ENCODE measurements at regions not wholly inside any gene's neighbourhood (a gene's known extent, or its start where the extent isn't known, plus 50 kb on each side); places are given as distances from the start of the nearest gene placed in this dataset.
"Not testable (repeated sequence)": the region's sequence is repeated elsewhere in the genome, so short reads cannot be mapped to it uniquely, and the experiment has no call there.

DNA sequence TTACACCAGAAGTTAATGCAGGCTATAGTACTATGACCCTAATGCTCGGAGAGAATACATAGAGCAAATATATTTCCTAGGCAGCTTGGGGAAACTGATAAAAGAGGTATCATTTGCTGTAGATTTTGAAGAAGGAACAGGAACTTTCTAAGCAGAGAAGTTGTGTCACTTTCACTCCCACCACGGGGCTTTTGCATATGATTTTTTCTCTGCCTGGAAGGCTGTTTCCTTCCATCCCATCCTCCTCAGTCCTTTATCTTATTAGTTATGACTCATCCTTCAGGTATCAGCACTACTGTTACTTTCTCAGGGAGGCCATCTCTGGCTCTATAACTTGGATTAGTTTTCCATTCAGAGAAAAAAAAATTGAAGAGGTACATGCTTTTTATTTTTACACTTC, 2006.1 kb upstream of the WWC1 start:
- Histone ChIP-seq H3K9ac (ENCODE audit: low read length in 5 of 5) (no peak overlapping the region), H3K27ac (ENCODE audit: low read depth, low read length) (no peak overlapping the region), H3K9me3 (ENCODE audit: control insufficient read depth in 5 of 5, low read length in 5 of 5) (no peaks in the 10 kb centered on the region), H3K27me3 (ENCODE audit: control insufficient read depth in 5 of 5, insufficient read depth in 4 of 5, low read length in 5 of 5) (no peaks in the 10 kb centered on the region), H3K36me3 (ENCODE audit: control insufficient read depth in 5 of 5, insufficient read depth in 5 of 5, low read length in 5 of 5) (no peaks in the 10 kb centered on the region), H3K4me1 (ENCODE audit: control insufficient read depth in 5 of 5, insufficient read depth in 5 of 5, low read length in 5 of 5) (no peaks in the 10 kb centered on the region), H3K4me3 (ENCODE audit: low read depth in 1 of 5, low read length in 5 of 5) (no peak overlapping the region)

DNA sequence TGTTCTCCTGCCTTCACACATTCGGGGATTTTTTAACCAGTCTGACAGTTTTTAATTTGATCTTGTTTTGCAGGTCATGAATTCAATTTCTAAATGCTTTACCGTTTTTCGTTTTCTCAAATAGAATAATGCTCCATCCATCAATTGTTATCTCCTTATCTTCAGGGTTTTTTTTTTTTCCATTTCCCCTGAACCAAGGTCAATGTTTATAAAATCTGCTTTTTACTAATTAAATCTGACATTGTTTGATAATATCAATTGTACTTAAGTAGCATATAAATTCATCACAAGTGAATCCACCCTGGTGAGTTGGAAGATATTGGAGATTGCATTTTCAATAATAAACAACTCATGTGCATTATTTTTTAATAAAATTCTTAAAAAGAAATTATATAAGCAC, 2004.6 kb upstream of the WWC1 start:
- Histone ChIP-seq H3K4me1 (ENCODE audit: control insufficient read depth in 5 of 5, insufficient read depth in 5 of 5, low read length in 5 of 5) (no peaks in the 10 kb centered on the region), H3K36me3 (ENCODE audit: control insufficient read depth in 5 of 5, insufficient read depth in 5 of 5, low read length in 5 of 5) (no peaks in the 10 kb centered on the region), H3K27ac (ENCODE audit: low read depth, low read length) (no peak overlapping the region), H3K4me3 (ENCODE audit: low read depth in 1 of 5, low read length in 5 of 5) (no peak overlapping the region), H3K27me3 (ENCODE audit: control insufficient read depth in 5 of 5, insufficient read depth in 4 of 5, low read length in 5 of 5) (no peaks in the 10 kb centered on the region), H3K9ac (ENCODE audit: low read length in 5 of 5) (no peak overlapping the region), H3K9me3 (ENCODE audit: control insufficient read depth in 5 of 5, low read length in 5 of 5) (no peaks in the 10 kb centered on the region)

DNA sequence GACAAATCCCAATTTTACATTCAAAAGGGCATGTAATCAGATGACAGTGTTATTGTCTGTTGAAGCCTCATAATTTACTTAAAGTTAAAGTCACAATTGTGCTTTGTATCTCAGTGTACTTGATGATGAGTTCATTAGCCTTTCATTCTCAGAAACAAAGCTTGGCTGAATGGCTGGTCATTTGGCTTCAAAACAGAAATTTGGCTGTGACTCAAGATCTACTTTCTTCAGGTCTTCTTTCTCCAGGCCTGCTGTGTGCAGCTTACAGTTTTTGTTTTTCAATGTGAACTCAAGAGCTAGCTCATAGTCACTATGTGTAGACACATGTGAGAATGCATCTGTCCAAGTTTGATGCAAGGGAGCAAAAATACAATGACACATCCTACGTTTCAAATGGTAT, 2003.6 kb upstream of the WWC1 start:
- H3K36me3 ChIP-seq (ENCODE audit: control insufficient read depth in 5 of 5, insufficient read depth in 5 of 5, low read length in 5 of 5), result no peaks in the 10 kb centered on the region
- no peaks in the 10 kb centered on the region for H3K4me1 ChIP-seq (ENCODE audit: control insufficient read depth in 5 of 5, insufficient read depth in 5 of 5, low read length in 5 of 5)
- no peaks in the 10 kb centered on the region for H3K9me3 ChIP-seq (ENCODE audit: control insufficient read depth in 5 of 5, low read length in 5 of 5)
- H3K9ac ChIP-seq (ENCODE audit: low read length in 5 of 5), result no peak overlapping the region
- H3K4me3 ChIP-seq (ENCODE audit: low read depth in 1 of 5, low read length in 5 of 5), result no peak overlapping the region
- no peak overlapping the region for H3K27ac ChIP-seq (ENCODE audit: low read depth, low read length)
- no peaks in the 10 kb centered on the region for H3K27me3 ChIP-seq (ENCODE audit: control insufficient read depth in 5 of 5, insufficient read depth in 4 of 5, low read length in 5 of 5)

DNA sequence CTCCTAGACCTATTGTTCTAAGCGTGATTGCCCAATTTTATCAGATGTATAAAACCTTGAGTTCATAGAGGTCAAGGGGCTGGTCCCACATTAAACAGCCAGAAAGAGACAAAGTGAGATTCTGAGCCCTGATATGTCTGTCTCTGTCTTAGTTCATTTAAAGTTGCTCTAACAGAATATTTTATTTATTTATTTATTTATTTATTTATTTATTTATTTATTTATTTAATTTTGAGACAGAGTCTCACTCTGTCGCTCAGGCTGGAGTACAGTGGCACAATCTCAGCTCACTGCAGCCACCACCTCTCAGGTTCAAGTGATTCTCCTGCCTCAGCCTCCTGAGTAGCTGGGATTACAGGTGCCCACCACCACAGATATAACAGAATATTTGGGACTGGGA, 1999.6 kb upstream of the WWC1 start:
- H3K4me3 ChIP-seq (ENCODE audit: low read depth in 1 of 5, low read length in 5 of 5); H3K9me3 ChIP-seq (ENCODE audit: control insufficient read depth in 5 of 5, low read length in 5 of 5); H3K36me3 ChIP-seq (ENCODE audit: control insufficient read depth in 5 of 5, insufficient read depth in 5 of 5, low read length in 5 of 5); H3K27ac ChIP-seq (ENCODE audit: low read depth, low read length); H3K9ac ChIP-seq (ENCODE audit: low read length in 5 of 5); H3K27me3 ChIP-seq (ENCODE audit: control insufficient read depth in 5 of 5, insufficient read depth in 4 of 5, low read length in 5 of 5); H3K4me1 ChIP-seq (ENCODE audit: control insufficient read depth in 5 of 5, insufficient read depth in 5 of 5, low read length in 5 of 5): not testable (repeated sequence)

DNA sequence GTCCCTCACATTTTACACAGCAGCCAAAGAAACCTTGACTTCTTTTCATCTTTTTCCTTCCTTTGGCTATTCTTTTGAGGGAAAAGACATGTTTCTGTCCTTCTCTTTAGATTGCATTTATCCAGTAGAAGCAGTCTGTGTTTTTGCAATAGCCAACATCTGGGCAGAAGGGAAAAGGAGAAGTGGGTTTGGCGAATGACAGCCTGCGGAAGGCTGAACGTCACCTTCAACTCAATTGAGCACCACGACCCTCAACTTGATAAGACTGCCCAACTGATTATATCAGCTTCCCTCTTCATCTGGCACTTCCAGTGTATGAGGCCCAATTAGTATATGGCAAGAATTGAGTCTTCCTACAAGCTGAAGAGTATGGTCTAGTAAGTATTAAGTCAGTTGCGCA, 1997.6 kb upstream of the WWC1 start:
- Histone ChIP-seq H3K36me3 (ENCODE audit: control insufficient read depth in 5 of 5, insufficient read depth in 5 of 5, low read length in 5 of 5) (no peaks in the 10 kb centered on the region), H3K9ac (ENCODE audit: low read length in 5 of 5) (no peak overlapping the region), H3K27me3 (ENCODE audit: control insufficient read depth in 5 of 5, insufficient read depth in 4 of 5, low read length in 5 of 5) (no peaks in the 10 kb centered on the region), H3K9me3 (ENCODE audit: control insufficient read depth in 5 of 5, low read length in 5 of 5) (no peaks in the 10 kb centered on the region), H3K4me3 (ENCODE audit: low read depth in 1 of 5, low read length in 5 of 5) (no peak overlapping the region), H3K27ac (ENCODE audit: low read depth, low read length) (no peak overlapping the region), H3K4me1 (ENCODE audit: control insufficient read depth in 5 of 5, insufficient read depth in 5 of 5, low read length in 5 of 5) (no peaks in the 10 kb centered on the region)

DNA sequence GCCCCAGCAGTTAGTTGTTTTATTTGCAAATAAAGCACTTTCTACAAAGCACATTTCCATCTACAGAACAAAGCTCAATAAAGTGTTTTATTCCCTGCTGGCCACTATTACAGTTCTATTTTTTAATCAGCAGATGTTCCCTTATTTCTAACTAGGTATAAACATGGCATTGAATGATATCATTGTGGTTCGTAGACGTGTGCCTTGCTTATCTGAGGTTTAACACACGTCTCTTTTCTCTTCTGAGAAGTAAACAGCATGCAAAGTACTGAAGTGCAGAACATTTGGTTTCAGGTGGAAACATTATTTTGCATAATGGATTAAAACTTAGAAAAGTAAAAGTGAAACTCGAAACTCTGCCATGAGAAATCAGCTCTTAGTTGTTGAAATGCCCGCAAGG, 1989.3 kb upstream of the WWC1 start:
- Histone ChIP-seq H3K36me3 (ENCODE audit: control insufficient read depth in 5 of 5, insufficient read depth in 5 of 5, low read length in 5 of 5) (no peaks in the 10 kb centered on the region), H3K9me3 (ENCODE audit: control insufficient read depth in 5 of 5, low read length in 5 of 5) (peaks cover 0 to 3% (median 0%) of the 10 kb centered on the region in 5 donors), H3K27ac (ENCODE audit: low read depth, low read length) (no peak overlapping the region), H3K4me3 (ENCODE audit: low read depth in 1 of 5, low read length in 5 of 5) (no peak overlapping the region), H3K27me3 (ENCODE audit: control insufficient read depth in 5 of 5, insufficient read depth in 4 of 5, low read length in 5 of 5) (no peaks in the 10 kb centered on the region), H3K4me1 (ENCODE audit: control insufficient read depth in 5 of 5, insufficient read depth in 5 of 5, low read length in 5 of 5) (no peaks in the 10 kb centered on the region), H3K9ac (ENCODE audit: low read length in 5 of 5) (no peak overlapping the region)

DNA sequence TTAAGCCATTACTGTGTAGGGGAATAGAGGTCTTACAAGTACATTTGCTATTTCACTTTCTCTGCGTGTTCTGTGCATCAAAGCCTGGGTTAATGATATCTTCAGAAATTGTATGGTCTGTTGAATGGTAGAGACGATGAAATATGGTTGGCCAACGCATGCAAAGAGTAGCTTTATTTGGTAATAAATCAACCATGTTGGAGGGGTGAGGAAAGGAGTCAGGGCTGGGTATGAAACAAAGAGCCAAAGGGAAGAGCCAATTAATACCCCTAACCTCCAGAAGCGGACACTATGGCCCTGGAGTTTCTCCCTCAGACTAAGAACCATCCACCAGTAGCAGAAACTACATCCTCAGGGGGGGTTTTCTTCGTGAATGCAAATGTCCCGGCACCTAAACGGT, 1974.0 kb upstream of the WWC1 start:
- Histone ChIP-seq H3K4me3 (ENCODE audit: low read depth in 1 of 5, low read length in 5 of 5) (no peak overlapping the region), H3K36me3 (ENCODE audit: control insufficient read depth in 5 of 5, insufficient read depth in 5 of 5, low read length in 5 of 5) (no peaks in the 10 kb centered on the region), H3K9me3 (ENCODE audit: control insufficient read depth in 5 of 5, low read length in 5 of 5) (no peaks in the 10 kb centered on the region), H3K9ac (ENCODE audit: low read length in 5 of 5) (no peak overlapping the region), H3K27ac (ENCODE audit: low read depth, low read length) (no peak overlapping the region), H3K27me3 (ENCODE audit: control insufficient read depth in 5 of 5, insufficient read depth in 4 of 5, low read length in 5 of 5) (peaks cover 0 to 2% (median 0%) of the 10 kb centered on the region in 5 donors), H3K4me1 (ENCODE audit: control insufficient read depth in 5 of 5, insufficient read depth in 5 of 5, low read length in 5 of 5) (no peaks in the 10 kb centered on the region)

DNA sequence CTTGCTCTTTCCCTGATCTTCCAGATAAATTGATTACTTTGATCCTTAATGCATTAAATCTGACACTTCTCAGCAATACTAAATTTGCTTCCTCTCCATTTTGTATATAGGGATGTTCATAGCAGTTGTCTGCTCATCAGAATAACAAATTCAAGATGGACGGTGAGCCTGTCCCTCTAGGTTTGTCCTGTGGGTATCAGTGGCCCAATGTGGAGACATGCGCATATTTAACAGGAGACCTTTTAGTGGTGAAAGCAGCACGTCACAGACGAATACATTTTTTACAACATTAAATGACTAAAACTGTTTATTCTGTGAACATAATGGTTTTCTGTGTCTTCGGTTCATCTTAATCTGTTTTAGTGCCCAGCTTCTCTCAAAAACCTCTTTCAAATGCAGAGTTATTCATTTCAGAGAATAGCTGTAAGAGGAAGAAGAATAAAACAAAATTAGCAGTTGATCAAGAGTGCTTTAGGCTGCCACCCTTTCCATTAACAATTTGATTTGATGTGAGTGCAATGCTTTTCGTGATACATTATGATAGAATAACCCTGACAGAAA, 1970.4 kb upstream of the WWC1 start:
- H3K36me3 ChIP-seq (ENCODE audit: control insufficient read depth in 5 of 5, insufficient read depth in 5 of 5, low read length in 5 of 5), result no peaks in the 10 kb centered on the region
- H3K27ac ChIP-seq (ENCODE audit: low read depth, low read length), result no peak overlapping the region
- no peak overlapping the region for H3K4me3 ChIP-seq (ENCODE audit: low read depth in 1 of 5, low read length in 5 of 5)
- peaks cover 0 to 2% (median 0%) of the 10 kb centered on the region in 5 donors for H3K27me3 ChIP-seq (ENCODE audit: control insufficient read depth in 5 of 5, insufficient read depth in 4 of 5, low read length in 5 of 5)
- no peaks in the 10 kb centered on the region for H3K4me1 ChIP-seq (ENCODE audit: control insufficient read depth in 5 of 5, insufficient read depth in 5 of 5, low read length in 5 of 5)
- H3K9me3 ChIP-seq (ENCODE audit: control insufficient read depth in 5 of 5, low read length in 5 of 5), result no peaks in the 10 kb centered on the region
- no peak overlapping the region for H3K9ac ChIP-seq (ENCODE audit: low read length in 5 of 5)

DNA sequence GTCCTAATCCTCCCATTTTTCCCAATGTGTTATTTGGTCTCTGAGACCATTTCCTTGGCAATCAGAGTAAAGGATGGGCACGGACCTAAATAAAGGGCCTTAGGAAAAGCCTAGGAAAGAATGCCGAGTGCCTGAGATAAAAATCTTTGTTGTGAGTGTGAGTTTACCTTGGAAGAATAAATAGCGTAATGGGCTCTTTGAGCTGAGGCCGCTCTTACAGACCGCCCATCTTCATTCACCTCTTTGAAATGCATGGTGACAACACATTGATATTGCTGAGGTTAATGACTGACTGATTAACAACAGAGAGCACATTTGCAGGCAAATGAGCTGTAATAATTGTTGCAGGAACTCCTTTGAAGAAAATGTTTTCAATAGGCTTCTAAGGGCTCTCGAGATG, 1967.1 kb upstream of the WWC1 start:
- H3K27me3 ChIP-seq (ENCODE audit: control insufficient read depth in 5 of 5, insufficient read depth in 4 of 5, low read length in 5 of 5), result no peaks in the 10 kb centered on the region
- H3K36me3 ChIP-seq (ENCODE audit: control insufficient read depth in 5 of 5, insufficient read depth in 5 of 5, low read length in 5 of 5), result no peaks in the 10 kb centered on the region
- no peak overlapping the region for H3K9ac ChIP-seq (ENCODE audit: low read length in 5 of 5)
- no peak overlapping the region for H3K4me3 ChIP-seq (ENCODE audit: low read depth in 1 of 5, low read length in 5 of 5)
- H3K4me1 ChIP-seq (ENCODE audit: control insufficient read depth in 5 of 5, insufficient read depth in 5 of 5, low read length in 5 of 5), result no peaks in the 10 kb centered on the region
- no peak overlapping the region for H3K27ac ChIP-seq (ENCODE audit: low read depth, low read length)
- no peaks in the 10 kb centered on the region for H3K9me3 ChIP-seq (ENCODE audit: control insufficient read depth in 5 of 5, low read length in 5 of 5)

DNA sequence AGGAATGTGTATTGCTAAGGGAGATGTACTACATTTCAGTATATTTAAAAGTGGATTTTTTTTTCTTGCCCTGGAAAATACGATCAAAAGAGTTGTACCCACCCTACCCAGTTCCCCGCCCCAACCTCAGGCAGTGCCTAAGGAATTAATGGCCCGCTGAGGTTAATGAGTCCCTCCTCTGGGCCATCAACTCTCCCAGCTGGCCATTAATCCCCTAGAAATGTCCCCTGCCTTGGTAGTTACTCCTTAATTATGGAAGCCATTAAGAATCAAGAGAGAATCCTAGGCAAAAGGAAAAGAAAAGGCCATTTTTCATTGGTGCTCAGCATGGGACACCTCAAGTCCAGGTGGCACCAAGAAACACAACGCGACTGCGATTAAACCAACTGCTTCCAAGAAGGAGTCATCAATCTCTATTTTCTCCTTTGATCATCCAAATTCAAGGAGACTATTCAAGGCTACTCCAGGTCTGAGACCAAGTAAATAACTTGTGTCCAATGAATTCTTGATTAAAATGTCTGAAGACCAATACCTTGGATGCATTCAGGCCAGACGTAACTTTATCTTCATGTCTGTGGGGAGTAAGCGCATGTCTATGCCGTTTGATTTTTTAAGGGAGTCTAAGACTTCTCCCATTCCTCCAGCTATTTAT, 1962.2 kb upstream of the WWC1 start:
- no peaks in the 10 kb centered on the region for H3K36me3 ChIP-seq (ENCODE audit: control insufficient read depth in 5 of 5, insufficient read depth in 5 of 5, low read length in 5 of 5)
- H3K4me1 ChIP-seq (ENCODE audit: control insufficient read depth in 5 of 5, insufficient read depth in 5 of 5, low read length in 5 of 5), result no peaks in the 10 kb centered on the region
- H3K27ac ChIP-seq (ENCODE audit: low read depth, low read length), result no peak overlapping the region
- H3K9ac ChIP-seq (ENCODE audit: low read length in 5 of 5), result no peak overlapping the region
- H3K9me3 ChIP-seq (ENCODE audit: control insufficient read depth in 5 of 5, low read length in 5 of 5), result no peaks in the 10 kb centered on the region
- no peak overlapping the region for H3K4me3 ChIP-seq (ENCODE audit: low read depth in 1 of 5, low read length in 5 of 5)
- no peaks in the 10 kb centered on the region for H3K27me3 ChIP-seq (ENCODE audit: control insufficient read depth in 5 of 5, insufficient read depth in 4 of 5, low read length in 5 of 5)

Measured in subcutaneous abdominal adipose tissue (tissue), 5 donors.